ENCODE measurements at regions not wholly inside any gene's neighbourhood (a gene's known extent, or its start where the extent isn't known, plus 50 kb on each side); places are given as distances from the start of the nearest gene placed in this dataset.

- CTCF ChIA-PET: interaction anchor here (1.2 kb wide), 1 partner anchor 15 kb away, joined by 3 read pairs; no protein-coding TSS in a partner anchor
- WGBS (ENCODE audit: insufficient coverage, insufficient replicate concordance, low lambda C conversion rate, missing lambda C conversion rate): 0% methylated on average over 4 of the region's 4 CpGs
- Histone ChIP-seq H2AFZ (ENCODE audit: control insufficient read depth, low read depth, low read length) (no peak overlapping the region), H3K9ac (ENCODE audit: control insufficient read depth, insufficient read depth, low read length) (no peak overlapping the region), H3K36me3 (ENCODE audit: control insufficient read depth in 2 of 2, insufficient read depth in 2 of 2, low read length in 1 of 2) (no peaks in the 10 kb centered on the region), H3K27ac (ENCODE audit: control insufficient read depth, insufficient read depth) (no peak overlapping the region), H3K4me1 (ENCODE audit: control insufficient read depth, insufficient read depth, low read length) (no peaks in the 10 kb centered on the region), H4K20me1 (ENCODE audit: control insufficient read depth, insufficient read depth) (no peaks in the 10 kb centered on the region), H3K4me3 (no peak overlapping the region), H3K4me2 (ENCODE audit: control insufficient read depth, insufficient read depth) (no peak overlapping the region), H3K79me2 (ENCODE audit: control insufficient read depth, insufficient read depth, low read length) (no peaks in the 10 kb centered on the region), H3K9me3 (replicated peaks; ENCODE audit: control insufficient read depth, insufficient read depth, low read length) (no peaks in the 10 kb centered on the region), H3K27me3 (replicated peaks in 1 of 2; ENCODE audit: control insufficient read depth in 2 of 2, insufficient read depth in 2 of 2, low read length in 1 of 2) (no peaks in the 10 kb centered on the region)
- in situ Hi-C loops (cut with MboI): no loop called here
- BruUV-seq (replicated peaks): no TSS peak
- SMC1A ChIA-PET (ENCODE audit: uncharacterized antibody, unreplicated experiment): no interaction called here
- DNase-seq (ENCODE audit: low read depth, low spot score): no peak
- intact Hi-C loops (cut with micrococcal nuclease; ENCODE audit: unreplicated experiment): no loop called here
- POLR2A ChIA-PET: no interaction called here
- no peak for TF ChIP-seq EED (IDR thresholded peaks at IDR 0.05; ENCODE audit: low read depth)
- no peak for TF ChIP-seq PRDM15 (CRISPR knock-in tag; IDR thresholded peaks at IDR 0.05)
- TF ChIP-seq SMC3 (IDR thresholded peaks at IDR 0.05; ENCODE audit: borderline replicate concordance, low read length): no peak
- no peak for TF ChIP-seq CBFB (IDR thresholded peaks at IDR 0.05; ENCODE audit: low read depth)
- no peak for TF ChIP-seq MEF2B (IDR thresholded peaks at IDR 0.05; ENCODE audit: partially characterized antibody, poor library complexity, severe bottlenecking)
- TF ChIP-seq SUPT20H (IDR thresholded peaks at IDR 0.05; ENCODE audit: borderline replicate concordance, control insufficient read depth, low read depth, low read length): no peak
- no peak for TF ChIP-seq CHD2 (IDR thresholded peaks at IDR 0.05; ENCODE audit: borderline replicate concordance, low read depth, low read length)
- TF ChIP-seq USF2 (IDR thresholded peaks at IDR 0.05; ENCODE audit: borderline replicate concordance, low read depth, low read length): no peak
- TF ChIP-seq TBL1XR1 (IDR thresholded peaks at IDR 0.05; ENCODE audit: low read depth, low read length): no peak
- TF ChIP-seq NFYA (IDR thresholded peaks at IDR 0.05; ENCODE audit: borderline replicate concordance, low read depth, low read length): no peak
- no peak for TF ChIP-seq GABPA (IDR thresholded peaks at IDR 0.05; ENCODE audit: low read depth)
- no peak for TF ChIP-seq NRF1 (conservative IDR thresholded peaks at IDR 0.05; ENCODE audit: low read depth, low read length)
- no peak for TF ChIP-seq RFX5 (IDR thresholded peaks at IDR 0.05; ENCODE audit: low read depth, low read length)
- TF ChIP-seq MTA2 (IDR thresholded peaks at IDR 0.05; ENCODE audit: low read depth): no peak
- no peak for TF ChIP-seq CUX1 (IDR thresholded peaks at IDR 0.05; ENCODE audit: insufficient replicate concordance, low read depth, low read length)
- no peak for TF ChIP-seq LARP7 (IDR thresholded peaks at IDR 0.05)
- RAD21 ChIA-PET (ENCODE audit: unreplicated experiment): no interaction called here
- FAIRE-seq: no peak
- ATAC-seq: no peak
These were observed 362.1 kb downstream of the GALC start for GRCh38 chr14:87630846-87631245.
